ENCODE measurements at regions not wholly inside any gene's neighbourhood (a gene's known extent, or its start where the extent isn't known, plus 50 kb on each side); places are given as distances from the start of the nearest gene placed in this dataset.

DNA sequence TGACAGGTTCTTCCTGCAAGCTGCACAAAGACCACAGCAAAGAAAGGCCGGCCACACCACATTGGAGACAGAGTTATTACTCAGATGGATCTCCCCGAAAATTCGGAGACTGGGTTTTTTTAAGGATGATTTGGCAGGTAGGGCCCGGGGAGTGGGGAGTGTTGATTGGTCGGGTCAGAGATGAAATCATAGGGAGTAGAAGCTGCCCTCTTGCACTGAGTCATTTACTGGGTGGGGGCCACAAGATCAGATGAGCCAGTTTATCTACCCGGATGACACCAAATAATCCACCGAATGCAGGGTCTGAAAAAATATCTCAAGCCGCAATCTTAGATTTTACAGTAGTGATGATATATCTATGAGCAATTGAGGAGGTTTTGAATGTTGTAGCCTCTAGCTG lies 401.8 kb upstream of the FAT3 start:
- no peak for TF ChIP-seq ZNF248 (tag by site-specific recombination; IDR thresholded peaks at IDR 0.05)
- no peak for TF ChIP-seq ZNF37A (tag by site-specific recombination; IDR thresholded peaks at IDR 0.05)
- TF ChIP-seq ZNF555 (tag by site-specific recombination; conservative IDR thresholded peaks at IDR 0.05): no peak
- TF ChIP-seq ZNF549 (tag by site-specific recombination; IDR thresholded peaks at IDR 0.05): no peak
- no peak for TF ChIP-seq ZIC2 (tag by site-specific recombination; IDR thresholded peaks at IDR 0.05)
- TF ChIP-seq ZNF404 (tag by site-specific recombination; IDR thresholded peaks at IDR 0.05): no peak
- POLR2A ChIA-PET: no interaction called here
- no peak overlapping the region for H3K27ac ChIP-seq (ENCODE audit: extremely low read depth, low read depth, low read length)
- no peaks in the 10 kb centered on the region for H3K4me1 ChIP-seq (ENCODE audit: control insufficient read depth, insufficient read depth, low read length)
- CTCF ChIA-PET: no interaction called here
- H3K4me3 ChIP-seq (ENCODE audit: low read depth, low read length): no peak overlapping the region
- H3K36me3 ChIP-seq (ENCODE audit: control insufficient read depth in 2 of 2, insufficient read depth in 1 of 2, low read length in 2 of 2): no peaks in the 10 kb centered on the region
- no peaks in the 10 kb centered on the region for H3K9me3 ChIP-seq (ENCODE audit: control insufficient read depth, insufficient read depth, low read depth, low read length)

DNA sequence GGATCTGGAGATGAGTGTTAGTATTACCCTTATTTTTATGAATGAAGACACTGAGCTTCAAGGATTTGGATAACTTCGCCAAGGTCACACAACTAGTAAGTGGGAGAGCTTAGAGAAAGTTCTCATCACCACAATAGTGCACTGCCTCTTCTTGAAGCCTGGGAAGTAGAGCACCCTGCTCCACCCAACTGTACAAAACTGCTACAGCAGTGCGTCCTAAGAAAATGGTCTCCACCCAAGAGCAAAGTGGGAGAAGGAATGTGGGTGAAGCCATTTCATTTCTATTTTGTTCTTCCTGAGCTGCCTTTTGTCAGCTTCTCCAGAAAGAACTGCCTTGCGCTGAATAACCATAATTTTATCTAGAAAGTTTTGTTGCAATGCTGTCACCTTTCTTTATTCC lies 403.9 kb upstream of the FAT3 start:
- Histone ChIP-seq H3K27ac (ENCODE audit: extremely low read depth, low read depth, low read length) (no peak overlapping the region), H3K4me3 (ENCODE audit: low read depth, low read length) (no peak overlapping the region), H3K36me3 (ENCODE audit: control insufficient read depth in 2 of 2, insufficient read depth in 1 of 2, low read length in 2 of 2) (no peaks in the 10 kb centered on the region), H3K9me3 (ENCODE audit: control insufficient read depth, insufficient read depth, low read depth, low read length) (no peaks in the 10 kb centered on the region), H3K4me1 (ENCODE audit: control insufficient read depth, insufficient read depth, low read length) (no peaks in the 10 kb centered on the region)
- POLR2A ChIA-PET: no interaction called here
- TF ChIP-seq PRDM1 (tag by site-specific recombination; IDR thresholded peaks at IDR 0.05): no peak
- CTCF ChIA-PET: no interaction called here

- Histone ChIP-seq H3K9me3 (ENCODE audit: control insufficient read depth, insufficient read depth, low read depth, low read length) (no peaks in the 10 kb centered on the region), H3K27ac (ENCODE audit: extremely low read depth, low read depth, low read length) (no peak overlapping the region), H3K4me3 (ENCODE audit: low read depth, low read length) (no peak overlapping the region), H3K4me1 (ENCODE audit: control insufficient read depth, insufficient read depth, low read length) (no peaks in the 10 kb centered on the region), H3K36me3 (ENCODE audit: control insufficient read depth in 2 of 2, insufficient read depth in 1 of 2, low read length in 2 of 2) (no peaks in the 10 kb centered on the region)
- no peak for TF ChIP-seq ZNF624 (tag by site-specific recombination; IDR thresholded peaks at IDR 0.05)
- TF ChIP-seq ZNF621 (tag by site-specific recombination; IDR thresholded peaks at IDR 0.05): no peak
- no peak for TF ChIP-seq ZNF394 (tag by site-specific recombination; IDR thresholded peaks at IDR 0.05; ENCODE audit: borderline replicate concordance)
- no peak for TF ChIP-seq ZNF548 (tag by site-specific recombination; IDR thresholded peaks at IDR 0.05)
- no peak for TF ChIP-seq ZNF16 (tag by site-specific recombination; IDR thresholded peaks at IDR 0.05; ENCODE audit: low read depth)
- TF ChIP-seq TCF7L2 (IDR thresholded peaks at IDR 0.05; ENCODE audit: borderline replicate concordance, low read depth, low read length): no peak
- ChIA-PET POLR2A (no interaction called here), CTCF (no interaction called here)
These were observed 404.8 kb upstream of the FAT3 start for GRCh38 chr11:91819777-91820176.

- H3K4me3 ChIP-seq (ENCODE audit: low read depth, low read length): no peak overlapping the region
- no peaks in the 10 kb centered on the region for H3K36me3 ChIP-seq (ENCODE audit: control insufficient read depth in 2 of 2, insufficient read depth in 1 of 2, low read length in 2 of 2)
- H3K9me3 ChIP-seq (ENCODE audit: control insufficient read depth, insufficient read depth, low read depth, low read length): no peaks in the 10 kb centered on the region
- ChIA-PET POLR2A (no interaction called here), CTCF (no interaction called here)
- no peak overlapping the region for H3K27ac ChIP-seq (ENCODE audit: extremely low read depth, low read depth, low read length)
- no peak for TF ChIP-seq ZFP37 (tag by site-specific recombination; IDR thresholded peaks at IDR 0.05)
- no peaks in the 10 kb centered on the region for H3K4me1 ChIP-seq (ENCODE audit: control insufficient read depth, insufficient read depth, low read length)
These were observed 405.4 kb upstream of the FAT3 start for GRCh38 chr11:91819195-91819594.

DNA sequence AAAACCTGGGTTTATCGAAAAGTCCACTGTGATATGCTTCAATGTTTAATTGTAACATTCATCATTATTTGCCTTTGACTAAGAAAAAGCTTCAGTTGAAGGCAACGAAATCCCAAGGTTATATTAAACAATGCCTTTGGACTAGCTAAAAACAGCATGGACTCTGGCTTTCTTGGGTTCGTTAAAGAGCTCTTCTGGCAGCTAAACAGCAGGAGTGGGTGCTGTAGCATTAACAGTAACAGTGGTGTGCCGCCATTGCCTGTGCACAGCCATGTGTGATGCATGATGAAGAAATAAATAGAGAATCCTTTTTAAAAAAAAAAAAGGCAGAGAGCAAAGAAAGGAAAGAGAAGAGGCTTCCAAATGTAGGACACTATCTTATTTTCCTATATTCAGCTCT lies 406.6 kb upstream of the FAT3 start:
- POLR2A ChIA-PET: no interaction called here
- Histone ChIP-seq H3K36me3 (ENCODE audit: control insufficient read depth in 2 of 2, insufficient read depth in 1 of 2, low read length in 2 of 2) (no peaks in the 10 kb centered on the region), H3K4me3 (ENCODE audit: low read depth, low read length) (no peak overlapping the region), H3K4me1 (ENCODE audit: control insufficient read depth, insufficient read depth, low read length) (no peaks in the 10 kb centered on the region), H3K27ac (ENCODE audit: extremely low read depth, low read depth, low read length) (no peak overlapping the region), H3K9me3 (ENCODE audit: control insufficient read depth, insufficient read depth, low read depth, low read length) (no peaks in the 10 kb centered on the region)
- TF ChIP-seq, protein P1, sequence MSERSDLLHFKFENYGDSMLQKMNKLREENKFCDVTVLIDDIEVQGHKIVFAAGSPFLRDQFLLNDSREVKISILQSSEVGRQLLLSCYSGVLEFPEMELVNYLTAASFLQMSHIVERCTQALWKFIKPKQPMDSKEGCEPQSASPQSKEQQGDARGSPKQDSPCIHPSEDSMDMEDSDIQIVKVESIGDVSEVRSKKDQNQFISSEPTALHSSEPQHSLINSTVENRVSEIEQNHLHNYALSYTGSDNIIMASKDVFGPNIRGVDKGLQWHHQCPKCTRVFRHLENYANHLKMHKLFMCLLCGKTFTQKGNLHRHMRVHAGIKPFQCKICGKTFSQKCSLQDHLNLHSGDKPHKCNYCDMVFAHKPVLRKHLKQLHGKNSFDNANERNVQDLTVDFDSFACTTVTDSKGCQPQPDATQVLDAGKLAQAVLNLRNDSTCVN (tag by site-specific recombination; optimal IDR thresholded peaks at IDR 0.05): no peak
- CTCF ChIA-PET: interaction anchor here (0.5 kb wide), 1 partner anchor 541 kb away, joined by 4 read pairs; no protein-coding TSS in a partner anchor
